ENCODE measurements at regions not wholly inside any gene's neighbourhood (a gene's known extent, or its start where the extent isn't known, plus 50 kb on each side); places are given as distances from the start of the nearest gene placed in this dataset.

- TF ChIP-seq POLR2A (IDR thresholded peaks at IDR 0.05) (no peak), CTCF (IDR thresholded peaks at IDR 0.05) (no peak)
These were observed 1101.2 kb downstream of the TSN start for GRCh38 chr2:122856696-122857095.

All from esophagus squamous epithelium (tissue), 4 donors.